Coronary artery (tissue), 2 donors: ENCODE measurements at regions not wholly inside any gene's neighbourhood (a gene's known extent, or its start where the extent isn't known, plus 50 kb on each side); places are given as distances from the start of the nearest gene placed in this dataset.

Experiments used
- DNase-seq: peaks from one replicate; pipeline ENCODE4 v3.0.0-alpha.2; 2017; ENCODE audit warnings: low spot score
- H3K27ac ChIP-seq, 2 donors: fragments of 200-600 bp; sonication (generic); one replicate each; pipeline ENCODE4 v1.5.1; 2016 to 2019
- H3K4me3 ChIP-seq: fragments of 200-600 bp; sonication (generic); 2 replicates; pipeline ENCODE4 v1.5.1; 2016; ENCODE audit warnings: mild to moderate bottlenecking, moderate library complexity
- TF ChIP-seq, protein P1 (sequence below): fragments of 200-600 bp; sonication (generic); IDR thresholded peaks from one replicate; pipeline ENCODE4 v1.5.1; 2019; ENCODE audit warnings: antibody characterized with exemption

DNA sequence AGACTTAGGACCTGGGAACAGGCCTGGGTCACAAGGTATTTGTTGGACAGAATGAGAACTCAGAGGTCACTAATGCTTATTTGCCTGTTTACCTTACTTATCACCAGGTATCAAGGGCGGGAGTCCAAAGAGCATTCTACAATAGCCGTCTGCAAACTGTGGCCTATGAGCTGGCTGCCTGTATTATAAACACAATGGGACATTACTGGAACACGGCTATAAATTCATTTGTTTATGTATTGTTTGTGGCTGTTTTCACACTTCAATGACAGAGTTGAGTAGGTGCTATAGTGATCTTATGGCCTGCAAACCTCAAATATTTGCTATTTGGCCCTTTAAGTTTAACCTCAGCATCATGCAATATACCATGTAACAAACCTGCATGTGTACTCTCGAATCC is 76.6 kb upstream of the ASTN2 start:
- TF ChIP-seq, protein P1, sequence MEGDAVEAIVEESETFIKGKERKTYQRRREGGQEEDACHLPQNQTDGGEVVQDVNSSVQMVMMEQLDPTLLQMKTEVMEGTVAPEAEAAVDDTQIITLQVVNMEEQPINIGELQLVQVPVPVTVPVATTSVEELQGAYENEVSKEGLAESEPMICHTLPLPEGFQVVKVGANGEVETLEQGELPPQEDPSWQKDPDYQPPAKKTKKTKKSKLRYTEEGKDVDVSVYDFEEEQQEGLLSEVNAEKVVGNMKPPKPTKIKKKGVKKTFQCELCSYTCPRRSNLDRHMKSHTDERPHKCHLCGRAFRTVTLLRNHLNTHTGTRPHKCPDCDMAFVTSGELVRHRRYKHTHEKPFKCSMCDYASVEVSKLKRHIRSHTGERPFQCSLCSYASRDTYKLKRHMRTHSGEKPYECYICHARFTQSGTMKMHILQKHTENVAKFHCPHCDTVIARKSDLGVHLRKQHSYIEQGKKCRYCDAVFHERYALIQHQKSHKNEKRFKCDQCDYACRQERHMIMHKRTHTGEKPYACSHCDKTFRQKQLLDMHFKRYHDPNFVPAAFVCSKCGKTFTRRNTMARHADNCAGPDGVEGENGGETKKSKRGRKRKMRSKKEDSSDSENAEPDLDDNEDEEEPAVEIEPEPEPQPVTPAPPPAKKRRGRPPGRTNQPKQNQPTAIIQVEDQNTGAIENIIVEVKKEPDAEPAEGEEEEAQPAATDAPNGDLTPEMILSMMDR, result no peak
- Histone ChIP-seq H3K27ac (no peak overlapping the region), H3K4me3 (no peak overlapping the region)
- no peak for DNase-seq

DNA sequence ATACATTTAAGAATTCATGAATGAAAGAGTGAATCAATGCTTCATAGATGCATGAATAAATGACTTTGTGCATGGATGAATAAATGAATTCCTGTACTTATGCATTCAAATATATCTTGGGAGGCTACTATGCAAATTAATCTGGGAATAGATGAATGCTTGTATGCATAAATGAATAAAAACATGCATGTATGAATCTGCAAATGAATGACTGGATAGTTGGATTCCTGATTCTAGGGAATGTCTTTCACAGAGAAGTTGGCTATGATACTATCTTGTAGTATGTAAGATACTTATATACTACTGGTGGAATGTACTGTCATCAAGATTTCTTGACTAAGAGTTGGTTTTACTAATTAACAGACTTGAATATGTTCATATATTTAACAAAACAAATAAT is 75.3 kb upstream of the ASTN2 start:
- H3K4me3 ChIP-seq, result no peak overlapping the region
- no peak overlapping the region for H3K27ac ChIP-seq
- DNase-seq, result no peak
- TF ChIP-seq, protein P1, result no peak

DNA sequence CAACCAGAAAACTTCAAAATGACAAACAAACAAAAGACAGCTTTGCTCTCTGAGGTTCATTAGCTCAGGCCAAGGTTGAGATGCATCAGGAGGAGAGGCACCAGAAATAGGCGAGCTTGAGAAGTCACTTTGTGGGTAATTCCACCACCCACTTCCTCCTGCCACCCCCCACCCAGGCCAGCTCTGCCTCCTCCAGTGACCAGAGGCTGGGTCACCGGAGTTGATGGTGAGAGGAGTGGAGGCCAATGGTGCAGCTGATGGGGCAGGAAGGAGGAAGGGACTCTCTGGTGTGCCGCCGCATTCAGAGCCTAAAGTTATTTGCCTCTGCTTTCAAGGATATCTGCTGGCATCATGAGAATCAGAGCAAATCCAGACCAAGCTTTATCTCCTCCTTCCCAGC is 73.8 kb upstream of the ASTN2 start:
- no peak overlapping the region for H3K27ac ChIP-seq
- DNase-seq, result no peak
- TF ChIP-seq, protein P1, result no peak
- no peak overlapping the region for H3K4me3 ChIP-seq

DNA sequence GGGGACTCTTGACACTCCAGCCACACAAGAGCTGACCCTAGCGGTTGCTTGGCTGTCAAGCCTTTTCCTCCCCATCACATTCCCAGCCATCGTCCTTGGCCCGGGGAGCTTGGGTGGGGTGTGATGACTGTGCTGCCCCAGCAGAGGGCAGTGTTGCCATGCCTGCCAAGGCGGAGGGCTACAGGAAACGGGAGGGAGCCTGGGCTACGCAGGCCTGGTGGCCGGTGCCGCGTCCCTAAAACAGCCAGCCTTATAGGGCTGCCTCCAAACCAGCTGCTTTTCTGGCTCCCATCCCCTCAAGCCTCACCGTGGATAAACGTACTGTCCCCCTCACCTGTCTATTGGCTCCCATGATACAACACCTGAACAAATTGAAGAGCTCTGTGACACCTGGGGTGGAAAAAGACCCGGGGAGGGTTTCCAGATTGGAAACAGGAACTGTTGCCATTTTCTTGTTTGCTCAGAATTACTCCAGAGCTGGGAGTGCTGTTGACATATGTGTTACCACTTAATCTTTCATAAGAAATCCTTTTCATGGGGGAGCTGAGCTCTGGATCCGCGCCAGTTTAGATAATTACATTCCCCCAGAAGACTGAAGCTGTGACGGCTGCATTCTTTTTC is 72.8 kb upstream of the ASTN2 start:
- TF ChIP-seq, protein P1, result peak; percentile 84
- DNase-seq, result no peak
- Histone ChIP-seq H3K4me3 (peak overlapping the region; percentile 47), H3K27ac (no peak overlapping the region)

DNA sequence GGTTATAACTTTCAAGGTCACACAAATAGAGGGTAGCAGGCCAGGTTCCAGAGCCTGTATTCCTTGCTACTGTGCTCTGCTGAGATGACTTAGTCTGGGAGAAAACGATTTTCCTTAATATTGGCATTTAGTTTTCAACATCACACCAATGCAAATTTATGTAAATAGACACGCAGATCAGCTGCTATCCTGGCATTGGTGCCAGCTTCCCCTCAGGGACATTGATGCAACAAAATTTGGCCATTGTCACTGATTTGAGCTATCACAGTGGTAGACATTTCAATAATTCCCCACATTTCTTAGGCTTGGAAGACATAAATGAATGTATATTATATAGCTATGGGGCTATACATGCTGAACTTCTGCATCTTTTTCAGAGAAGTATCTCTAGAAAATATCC is 71.6 kb upstream of the ASTN2 start:
- no peak overlapping the region for H3K4me3 ChIP-seq
- TF ChIP-seq, protein P1, result no peak
- no peak overlapping the region for H3K27ac ChIP-seq
- no peak for DNase-seq

DNA sequence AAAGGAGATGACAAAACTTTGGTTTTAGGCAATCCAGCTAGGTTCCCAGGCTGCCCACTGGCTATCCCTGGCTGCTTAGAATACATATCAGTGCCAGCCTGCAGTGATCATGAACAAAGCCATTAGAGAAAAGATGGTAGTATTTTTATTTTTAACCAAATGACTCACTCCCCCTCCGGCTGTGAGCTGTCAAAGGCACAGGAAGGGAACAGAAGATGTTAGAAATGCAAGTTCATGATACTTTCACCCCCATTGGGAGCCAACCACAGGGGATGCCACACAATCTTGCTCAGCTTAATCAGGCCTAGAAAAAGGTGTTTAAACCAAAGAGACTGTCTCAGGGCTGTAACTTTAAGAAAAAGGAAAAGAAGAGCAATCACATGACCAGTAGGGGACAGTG is 70.3 kb upstream of the ASTN2 start:
- TF ChIP-seq, protein P1, result no peak
- no peak overlapping the region for H3K27ac ChIP-seq
- DNase-seq, result no peak
- H3K4me3 ChIP-seq, result no peak overlapping the region

DNA sequence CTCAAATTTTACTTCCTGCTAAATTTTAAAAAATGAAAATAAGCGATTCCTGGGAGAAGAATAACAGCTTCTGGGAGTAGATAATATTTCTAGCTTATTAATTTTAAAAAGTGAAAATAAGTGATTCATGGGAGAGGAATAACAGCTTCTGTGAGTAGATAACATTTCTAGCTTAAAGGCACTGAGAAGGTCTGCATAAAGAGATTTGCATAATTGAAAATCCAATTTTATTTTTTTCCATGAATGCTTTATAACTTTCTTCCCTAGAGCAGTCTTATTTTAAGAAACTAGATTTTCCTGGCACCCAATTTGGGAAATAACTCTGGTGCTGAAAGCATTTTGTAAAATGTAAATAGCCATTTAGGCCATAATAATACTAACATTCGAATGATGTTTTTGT is 65.9 kb upstream of the ASTN2 start:
- TF ChIP-seq, protein P1, result no peak
- no peak overlapping the region for H3K4me3 ChIP-seq
- no peak overlapping the region for H3K27ac ChIP-seq
- DNase-seq, result no peak
